ENCODE measurements at regions not wholly inside any gene's neighbourhood (a gene's known extent, or its start where the extent isn't known, plus 50 kb on each side); places are given as distances from the start of the nearest gene placed in this dataset.

DNA sequence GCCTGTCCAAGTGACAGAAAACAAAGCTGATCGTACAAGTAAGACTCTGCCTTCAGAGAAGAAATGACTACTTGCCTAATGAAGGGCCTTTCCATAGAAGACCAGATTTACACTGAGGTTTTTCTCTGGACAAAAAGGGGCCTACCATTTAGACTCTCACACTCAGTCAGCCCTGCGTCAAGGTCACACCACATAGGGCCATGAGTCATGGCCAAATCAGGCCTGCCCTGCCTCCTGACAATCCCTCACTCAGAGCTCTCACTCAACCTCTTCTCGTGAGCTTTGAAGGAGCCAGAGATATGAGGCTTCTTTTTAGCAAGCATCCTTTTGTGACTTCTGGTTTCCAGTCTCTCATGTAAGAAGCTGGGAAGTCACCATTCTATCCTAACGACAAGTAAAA is 68.1 kb upstream of the NMNAT3 start:
- TF ChIP-seq, protein P1, sequence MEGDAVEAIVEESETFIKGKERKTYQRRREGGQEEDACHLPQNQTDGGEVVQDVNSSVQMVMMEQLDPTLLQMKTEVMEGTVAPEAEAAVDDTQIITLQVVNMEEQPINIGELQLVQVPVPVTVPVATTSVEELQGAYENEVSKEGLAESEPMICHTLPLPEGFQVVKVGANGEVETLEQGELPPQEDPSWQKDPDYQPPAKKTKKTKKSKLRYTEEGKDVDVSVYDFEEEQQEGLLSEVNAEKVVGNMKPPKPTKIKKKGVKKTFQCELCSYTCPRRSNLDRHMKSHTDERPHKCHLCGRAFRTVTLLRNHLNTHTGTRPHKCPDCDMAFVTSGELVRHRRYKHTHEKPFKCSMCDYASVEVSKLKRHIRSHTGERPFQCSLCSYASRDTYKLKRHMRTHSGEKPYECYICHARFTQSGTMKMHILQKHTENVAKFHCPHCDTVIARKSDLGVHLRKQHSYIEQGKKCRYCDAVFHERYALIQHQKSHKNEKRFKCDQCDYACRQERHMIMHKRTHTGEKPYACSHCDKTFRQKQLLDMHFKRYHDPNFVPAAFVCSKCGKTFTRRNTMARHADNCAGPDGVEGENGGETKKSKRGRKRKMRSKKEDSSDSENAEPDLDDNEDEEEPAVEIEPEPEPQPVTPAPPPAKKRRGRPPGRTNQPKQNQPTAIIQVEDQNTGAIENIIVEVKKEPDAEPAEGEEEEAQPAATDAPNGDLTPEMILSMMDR (IDR thresholded peaks at IDR 0.05; ENCODE audit: low read length) = no peak
- TF ChIP-seq EZH2 (optimal IDR thresholded peaks at IDR 0.05; ENCODE audit: low read depth, low read length) = no peak
- no peak for TF ChIP-seq EZH2phosphoT487 (IDR thresholded peaks at IDR 0.05; ENCODE audit: low read length)

Data from MM.1S (cell line).